Caco-2 (cell line): ENCODE measurements at regions not wholly inside any gene's neighbourhood (a gene's known extent, or its start where the extent isn't known, plus 50 kb on each side); places are given as distances from the start of the nearest gene placed in this dataset.
A peak's percentile ranks its signal among the peaks of the same experiment; 100 is the strongest.

Experiments used
- BruUV-seq: library from RNA; stranded (reverse); fragments of 400-500 nt; replicated peaks from 2 replicates; lab custom pipeline; 2021; lab: Mats Ljungman, UMichigan
- CTCF ChIA-PET: fragments of 300-600 bp; sonication (Branson Sonifier 250); formaldehyde crosslinking; loops from one replicate; lab custom pipeline; 2022; ENCODE audit warnings: antibody characterized with exemption; lab: Charles Lee
- POLR2A ChIA-PET: fragments of 300-600 bp; sonication (Branson Sonifier 250); formaldehyde crosslinking; loops from one replicate; lab custom pipeline; 2022; ENCODE audit warnings: antibody characterized with exemption; lab: Charles Lee
- DNase-seq, 2 experiments: peaks; one replicate each; pipeline versions ENCODE4 v3.0.0 to v3.0.0-alpha.2; 2020 to 2022
- H3K27me3 ChIP-seq: replicated peaks from 2 replicates; pipeline ENCODE4 v1.6.0; 2011; ENCODE audit warnings: low read length; ENCODE audit not compliant: control insufficient read depth, insufficient read depth
- H3K36me3 ChIP-seq: 2 replicates; pipeline ENCODE4 v1.5.1; 2011; ENCODE audit warnings: low read length; ENCODE audit not compliant: control insufficient read depth, insufficient read depth
- H3K4me1 ChIP-seq: fragments of 250-450 bp; sonication (Bioruptor Pico); 2 replicates; pipeline ENCODE4 v1.5.1; 2020; ENCODE audit warnings: mild to moderate bottlenecking
- H3K4me3 ChIP-seq: 2 replicates; pipeline ENCODE4 v1.5.1; 2011; ENCODE audit warnings: low read depth, mild to moderate bottlenecking, control low read depth, low read length
- H3K9me3 ChIP-seq: fragments of 250-450 bp; sonication (Bioruptor Pico); 2 replicates; pipeline ENCODE4 v1.5.1; 2020; ENCODE audit warnings: mild to moderate bottlenecking, moderate library complexity
- H3K27ac Mint-ChIP-seq: one replicate; pipeline ENCODE4 v1.8.0; 2022; ENCODE audit warnings: mixed read lengths; ENCODE audit not compliant: unreplicated experiment
- H3K27me3 Mint-ChIP-seq: one replicate; pipeline ENCODE4 v1.8.0; 2022; ENCODE audit warnings: mixed read lengths; ENCODE audit not compliant: insufficient read depth, unreplicated experiment
- H3K36me3 Mint-ChIP-seq: one replicate; pipeline ENCODE4 v1.8.0; 2022; ENCODE audit warnings: mild to moderate bottlenecking, mixed read lengths; ENCODE audit not compliant: insufficient read depth, unreplicated experiment
- H3K4me1 Mint-ChIP-seq: one replicate; pipeline ENCODE4 v1.8.0; 2022; ENCODE audit warnings: low read depth, mixed read lengths; ENCODE audit not compliant: unreplicated experiment
- H3K4me3 Mint-ChIP-seq: one replicate; pipeline ENCODE4 v1.8.0; 2022; ENCODE audit warnings: mild to moderate bottlenecking, moderate library complexity, mixed read lengths; ENCODE audit not compliant: unreplicated experiment
- H3K9me3 Mint-ChIP-seq: one replicate; pipeline ENCODE4 v1.8.0; 2022; ENCODE audit warnings: mixed read lengths; ENCODE audit not compliant: unreplicated experiment
- intact Hi-C: fragments of 100-400 bp; cut with micrococcal nuclease; formaldehyde crosslinking; loops from one replicate; pipeline ENCODE4 v1.10.0; 2022; ENCODE audit not compliant: unreplicated experiment
- TF ChIP-seq, protein P1 (sequence below), 2 experiments: fragments of 200-600 bp in 1 of 2; IDR thresholded peaks; 1 replicate in 1 of 2; 2 replicates in 1 of 2; pipeline versions ENCODE4 v1.5.1 to v1.8.0; 2011 to 2022; ENCODE audit warnings: antibody characterized with exemption in 1 of 2, control low read depth in 1 of 2, inconsistent platforms in 1 of 2, low read depth in 1 of 2, low read length in 1 of 2, mild to moderate bottlenecking in 1 of 2, moderate library complexity in 1 of 2; ENCODE audit not compliant: insufficient read depth in 1 of 2, severe bottlenecking in 1 of 2, unreplicated experiment in 1 of 2

DNA sequence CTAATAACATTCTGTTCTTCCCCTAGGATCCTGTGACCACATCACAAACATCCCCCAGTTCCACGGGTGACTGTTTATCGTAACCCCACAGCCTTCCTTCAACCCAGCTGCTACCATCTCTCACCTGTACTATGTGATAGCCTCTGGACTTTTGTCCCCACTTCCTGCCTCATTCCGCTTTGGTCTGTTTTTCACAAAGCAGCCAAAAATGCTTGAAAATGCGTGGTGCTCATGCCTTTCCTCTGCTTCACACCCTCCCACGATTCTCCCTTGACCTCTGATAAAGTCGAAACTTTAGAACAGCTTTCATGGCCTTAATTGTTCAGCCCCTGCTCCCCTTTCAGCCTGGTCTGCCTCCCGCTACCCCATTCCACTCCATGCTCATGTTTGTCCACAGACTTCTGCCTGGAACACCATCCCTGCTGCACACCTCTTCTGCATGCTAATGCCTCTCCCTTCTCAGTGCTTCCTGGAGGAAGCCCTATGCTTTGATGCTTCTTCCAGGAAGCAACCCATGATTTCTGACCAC, 165.6 kb downstream of the PLPP3 start:
- Histone ChIP-seq H3K4me1 (peaks cover 63% of the 10 kb centered on the region), H3K9me3 (no peaks in the 10 kb centered on the region), H3K4me3 (no peak overlapping the region), H3K27me3 (no peaks in the 10 kb centered on the region), H3K36me3 (no peaks in the 10 kb centered on the region)
- DNase-seq: no peak
- Mint-ChIP-seq H3K27me3 (no peaks in the 10 kb centered on the region), H3K4me1 (peaks cover 37% of the 10 kb centered on the region), H3K9me3 (no peaks in the 10 kb centered on the region), H3K4me3 (no peak overlapping the region), H3K27ac (peak overlapping the region; percentile 84), H3K36me3 (peaks cover 11% of the 10 kb centered on the region)
- BruUV-seq: no TSS peak
- intact Hi-C loops: loop anchor here (1.0 to 2.0 kb wide), 4 partner anchors 21 to 177 kb away; partner anchors contain the start of gene PLPP3
- ChIA-PET POLR2A (no interaction called here), CTCF (interaction anchor here (0.6 kb wide), 1 partner anchor 381 kb away, joined by 4 read pairs; no protein-coding TSS in a partner anchor)
- TF ChIP-seq, protein P1, sequence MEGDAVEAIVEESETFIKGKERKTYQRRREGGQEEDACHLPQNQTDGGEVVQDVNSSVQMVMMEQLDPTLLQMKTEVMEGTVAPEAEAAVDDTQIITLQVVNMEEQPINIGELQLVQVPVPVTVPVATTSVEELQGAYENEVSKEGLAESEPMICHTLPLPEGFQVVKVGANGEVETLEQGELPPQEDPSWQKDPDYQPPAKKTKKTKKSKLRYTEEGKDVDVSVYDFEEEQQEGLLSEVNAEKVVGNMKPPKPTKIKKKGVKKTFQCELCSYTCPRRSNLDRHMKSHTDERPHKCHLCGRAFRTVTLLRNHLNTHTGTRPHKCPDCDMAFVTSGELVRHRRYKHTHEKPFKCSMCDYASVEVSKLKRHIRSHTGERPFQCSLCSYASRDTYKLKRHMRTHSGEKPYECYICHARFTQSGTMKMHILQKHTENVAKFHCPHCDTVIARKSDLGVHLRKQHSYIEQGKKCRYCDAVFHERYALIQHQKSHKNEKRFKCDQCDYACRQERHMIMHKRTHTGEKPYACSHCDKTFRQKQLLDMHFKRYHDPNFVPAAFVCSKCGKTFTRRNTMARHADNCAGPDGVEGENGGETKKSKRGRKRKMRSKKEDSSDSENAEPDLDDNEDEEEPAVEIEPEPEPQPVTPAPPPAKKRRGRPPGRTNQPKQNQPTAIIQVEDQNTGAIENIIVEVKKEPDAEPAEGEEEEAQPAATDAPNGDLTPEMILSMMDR (IDR thresholded peaks at IDR 0.05; ENCODE audit: insufficient read depth in 1 of 2, low read depth in 1 of 2, low read length in 1 of 2, severe bottlenecking in 1 of 2, unreplicated experiment in 1 of 2): no peak

GRCh38 chr1:56411484-56412180, 167.7 kb downstream of the PLPP3 start:
- H3K4me3 ChIP-seq: no peak overlapping the region
- ChIA-PET POLR2A (no interaction called here), CTCF (no interaction called here)
- no peaks in the 10 kb centered on the region for H3K27me3 ChIP-seq
- intact Hi-C loops: no loop called here
- peaks cover 47% of the 10 kb centered on the region for H3K4me1 ChIP-seq
- TF ChIP-seq, protein P1 (IDR thresholded peaks at IDR 0.05; ENCODE audit: insufficient read depth in 1 of 2, low read depth in 1 of 2, low read length in 1 of 2, severe bottlenecking in 1 of 2, unreplicated experiment in 1 of 2): no peak
- no peak overlapping the region for H3K4me3 Mint-ChIP-seq
- H3K36me3 ChIP-seq: no peaks in the 10 kb centered on the region
- no peaks in the 10 kb centered on the region for H3K27me3 Mint-ChIP-seq
- H3K9me3 Mint-ChIP-seq: no peaks in the 10 kb centered on the region
- H3K4me1 Mint-ChIP-seq: peaks cover 28% of the 10 kb centered on the region
- BruUV-seq: no TSS peak
- DNase-seq: no peak
- H3K9me3 ChIP-seq: no peaks in the 10 kb centered on the region
- peaks cover 5% of the 10 kb centered on the region for H3K36me3 Mint-ChIP-seq
- peak overlapping the region; percentile 54 for H3K27ac Mint-ChIP-seq

- no peak for DNase-seq
- Histone ChIP-seq H3K4me1 (peaks cover 41% of the 10 kb centered on the region), H3K36me3 (no peaks in the 10 kb centered on the region), H3K9me3 (no peaks in the 10 kb centered on the region), H3K4me3 (no peak overlapping the region), H3K27me3 (no peaks in the 10 kb centered on the region)
- Mint-ChIP-seq H3K27me3 (no peaks in the 10 kb centered on the region), H3K9me3 (no peaks in the 10 kb centered on the region), H3K4me3 (no peak overlapping the region), H3K27ac (peak overlapping the region; percentile 54), H3K4me1 (peaks cover 28% of the 10 kb centered on the region), H3K36me3 (peaks cover 5% of the 10 kb centered on the region)
- ChIA-PET POLR2A (no interaction called here), CTCF (no interaction called here)
- TF ChIP-seq, protein P1 (IDR thresholded peaks at IDR 0.05; ENCODE audit: insufficient read depth in 1 of 2, low read depth in 1 of 2, low read length in 1 of 2, severe bottlenecking in 1 of 2, unreplicated experiment in 1 of 2): no peak
- intact Hi-C loops: no loop called here
- BruUV-seq: no TSS peak
Measured at GRCh38 chr1:56411021-56411420, 168.3 kb downstream of the PLPP3 start.
